Loucy (cell line): ENCODE measurements at regions not wholly inside any gene's neighbourhood (a gene's known extent, or its start where the extent isn't known, plus 50 kb on each side); places are given as distances from the start of the nearest gene placed in this dataset.
A peak's percentile ranks its signal among the peaks of the same experiment; 100 is the strongest.

Experiments used
- H2AFZ ChIP-seq: fragments of 200-600 bp; sonication (generic); 2 replicates; pipeline ENCODE4 v1.6.0; 2016; ENCODE audit warnings: antibody characterized with exemption, mild to moderate bottlenecking, low read length, moderate library complexity
- H3F3A ChIP-seq: fragments of 200-600 bp; 2 replicates; pipeline ENCODE4 v1.6.0; 2016; ENCODE audit warnings: antibody characterized with exemption, low read depth, mild to moderate bottlenecking
- H3K27me3 ChIP-seq: fragments of 200-600 bp; sonication (generic); 2 replicates; pipeline ENCODE4 v1.6.1; 2014; ENCODE audit warnings: low read length, mild to moderate bottlenecking; ENCODE audit not compliant: insufficient read depth, poor library complexity, severe bottlenecking
- H3K36me3 ChIP-seq: fragments of 200-600 bp; sonication (generic); 2 replicates; pipeline ENCODE4 v1.6.1; 2016; ENCODE audit warnings: low read length; ENCODE audit not compliant: insufficient read depth
- H3K4me1 ChIP-seq: fragments of 200-600 bp; sonication (generic); 2 replicates; pipeline ENCODE4 v1.5.1; 2014; ENCODE audit warnings: low read length, mild to moderate bottlenecking; ENCODE audit not compliant: insufficient read depth, poor library complexity, severe bottlenecking
- H3K4me2 ChIP-seq: fragments of 200-600 bp; sonication (generic); 2 replicates; pipeline ENCODE4 v1.6.0; 2014; ENCODE audit warnings: antibody characterized with exemption, low read length, low read depth, mild to moderate bottlenecking; ENCODE audit not compliant: poor library complexity, severe bottlenecking
- H3K4me3 ChIP-seq: fragments of 200-600 bp; sonication (generic); 2 replicates; pipeline ENCODE4 v1.5.1; 2014; ENCODE audit warnings: low read length, mild to moderate bottlenecking, mixed read lengths; ENCODE audit not compliant: poor library complexity, severe bottlenecking
- H3K79me2 ChIP-seq: fragments of 200-600 bp; sonication (generic); 2 replicates; pipeline ENCODE4 v1.6.1; 2014; ENCODE audit warnings: low read length; ENCODE audit not compliant: insufficient read depth
- H3K9ac ChIP-seq: fragments of 200-600 bp; sonication (generic); 2 replicates; pipeline ENCODE4 v1.6.0; 2014; ENCODE audit warnings: mild to moderate bottlenecking, low read depth, low read length, moderate library complexity; ENCODE audit not compliant: poor library complexity, severe bottlenecking
- H3K9me2 ChIP-seq: fragments of 200-600 bp; sonication (generic); replicated peaks from 2 replicates; pipeline ENCODE4 v1.6.1; 2016; ENCODE audit warnings: low read depth, low read length, mixed read lengths
- H3K9me3 ChIP-seq: fragments of 200-600 bp; sonication (generic); 2 replicates; pipeline ENCODE4 v1.6.1; 2014; ENCODE audit warnings: mild to moderate bottlenecking, antibody characterized with exemption, low read length, low read depth; ENCODE audit not compliant: insufficient read depth
- H4K20me1 ChIP-seq: fragments of 200-600 bp; sonication (generic); 2 replicates; pipeline ENCODE4 v1.6.0; 2014; ENCODE audit warnings: antibody characterized with exemption, low read length, mild to moderate bottlenecking; ENCODE audit not compliant: insufficient read depth, poor library complexity, severe bottlenecking
- EZH2phosphoT487 ChIP-seq: fragments of 200-600 bp; IDR thresholded peaks from 2 replicates; pipeline ENCODE4 v1.6.1; 2018; ENCODE audit warnings: antibody characterized with exemption, mild to moderate bottlenecking, moderate library complexity, borderline replicate concordance
- TF ChIP-seq, protein P1 (sequence below): fragments of 200-600 bp; sonication (generic); conservative IDR thresholded peaks from 2 replicates; pipeline ENCODE4 v1.5.1; 2014; ENCODE audit warnings: mild to moderate bottlenecking, antibody characterized with exemption, low read length

DNA sequence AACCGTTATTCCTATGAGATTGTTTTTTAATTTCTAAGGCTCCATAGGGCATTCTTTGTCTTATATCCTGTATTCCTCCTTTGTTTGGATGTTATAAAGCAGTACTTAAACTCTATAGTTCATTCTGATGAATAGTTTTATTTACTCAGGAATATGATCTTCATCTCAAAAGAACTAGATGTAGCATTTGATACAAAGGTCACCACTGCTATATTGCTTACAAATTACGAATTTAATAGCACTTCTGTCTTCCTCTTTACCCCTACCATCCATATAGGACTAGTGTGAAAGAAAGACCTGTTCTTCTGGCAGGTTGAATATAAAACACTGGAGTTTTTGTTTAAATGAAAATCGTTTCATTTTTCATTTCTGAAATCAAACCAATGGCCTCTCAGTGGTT lies 468.1 kb upstream of the CXADR start:
- no peak overlapping the region for H3K4me3 ChIP-seq
- H3K79me2 ChIP-seq = no peaks in the 10 kb centered on the region
- no peak overlapping the region for H2AFZ ChIP-seq
- H3K27me3 ChIP-seq = no peaks in the 10 kb centered on the region
- no peaks in the 10 kb centered on the region for H3K9me2 ChIP-seq
- no peak overlapping the region for H3K4me2 ChIP-seq
- no peaks in the 10 kb centered on the region for H3F3A ChIP-seq
- H3K4me1 ChIP-seq = no peaks in the 10 kb centered on the region
- H3K9me3 ChIP-seq = no peaks in the 10 kb centered on the region
- H3K36me3 ChIP-seq = no peaks in the 10 kb centered on the region
- no peak overlapping the region for H3K9ac ChIP-seq
- TF ChIP-seq, protein P1, sequence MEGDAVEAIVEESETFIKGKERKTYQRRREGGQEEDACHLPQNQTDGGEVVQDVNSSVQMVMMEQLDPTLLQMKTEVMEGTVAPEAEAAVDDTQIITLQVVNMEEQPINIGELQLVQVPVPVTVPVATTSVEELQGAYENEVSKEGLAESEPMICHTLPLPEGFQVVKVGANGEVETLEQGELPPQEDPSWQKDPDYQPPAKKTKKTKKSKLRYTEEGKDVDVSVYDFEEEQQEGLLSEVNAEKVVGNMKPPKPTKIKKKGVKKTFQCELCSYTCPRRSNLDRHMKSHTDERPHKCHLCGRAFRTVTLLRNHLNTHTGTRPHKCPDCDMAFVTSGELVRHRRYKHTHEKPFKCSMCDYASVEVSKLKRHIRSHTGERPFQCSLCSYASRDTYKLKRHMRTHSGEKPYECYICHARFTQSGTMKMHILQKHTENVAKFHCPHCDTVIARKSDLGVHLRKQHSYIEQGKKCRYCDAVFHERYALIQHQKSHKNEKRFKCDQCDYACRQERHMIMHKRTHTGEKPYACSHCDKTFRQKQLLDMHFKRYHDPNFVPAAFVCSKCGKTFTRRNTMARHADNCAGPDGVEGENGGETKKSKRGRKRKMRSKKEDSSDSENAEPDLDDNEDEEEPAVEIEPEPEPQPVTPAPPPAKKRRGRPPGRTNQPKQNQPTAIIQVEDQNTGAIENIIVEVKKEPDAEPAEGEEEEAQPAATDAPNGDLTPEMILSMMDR = no peak
- no peak for TF ChIP-seq EZH2phosphoT487
- no peaks in the 10 kb centered on the region for H4K20me1 ChIP-seq

DNA sequence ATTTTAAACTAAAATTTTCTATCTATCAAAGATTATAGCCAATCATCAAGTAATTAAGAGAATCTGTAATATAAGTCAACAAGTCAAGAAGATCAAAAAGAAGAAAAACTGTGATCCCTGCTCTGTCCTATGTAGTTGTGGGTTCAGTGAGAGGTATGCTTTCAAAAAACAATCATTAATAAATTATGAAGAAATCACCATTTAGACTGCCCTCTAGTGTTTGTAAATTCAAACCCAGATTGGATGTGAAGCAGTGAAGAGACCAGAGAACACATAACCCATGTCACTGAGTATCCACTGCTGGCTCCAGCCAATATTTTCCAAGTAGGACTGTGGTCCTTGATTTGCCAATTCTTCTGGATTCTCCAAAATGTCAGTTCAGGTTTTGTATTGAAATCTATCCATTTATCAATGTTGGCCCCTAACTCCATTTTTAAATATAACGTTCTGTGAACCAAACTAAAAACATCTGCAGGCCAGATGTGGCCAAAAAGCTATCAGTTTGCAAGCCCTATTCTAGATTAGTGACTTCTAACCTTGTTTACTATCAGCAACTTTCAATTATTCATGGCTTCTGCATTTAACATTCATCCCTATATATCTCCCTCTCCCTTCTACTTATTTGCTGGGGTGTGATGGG lies 467.5 kb upstream of the CXADR start:
- no peak overlapping the region for H3K4me2 ChIP-seq
- H3F3A ChIP-seq = no peaks in the 10 kb centered on the region
- no peaks in the 10 kb centered on the region for H3K9me3 ChIP-seq
- H3K36me3 ChIP-seq = no peaks in the 10 kb centered on the region
- H3K27me3 ChIP-seq = no peaks in the 10 kb centered on the region
- no peaks in the 10 kb centered on the region for H3K79me2 ChIP-seq
- no peak overlapping the region for H3K4me3 ChIP-seq
- TF ChIP-seq, protein P1 = peak; percentile 58
- no peak for TF ChIP-seq EZH2phosphoT487
- H2AFZ ChIP-seq = no peak overlapping the region
- no peaks in the 10 kb centered on the region for H3K9me2 ChIP-seq
- H4K20me1 ChIP-seq = no peaks in the 10 kb centered on the region
- no peaks in the 10 kb centered on the region for H3K4me1 ChIP-seq
- H3K9ac ChIP-seq = no peak overlapping the region

DNA sequence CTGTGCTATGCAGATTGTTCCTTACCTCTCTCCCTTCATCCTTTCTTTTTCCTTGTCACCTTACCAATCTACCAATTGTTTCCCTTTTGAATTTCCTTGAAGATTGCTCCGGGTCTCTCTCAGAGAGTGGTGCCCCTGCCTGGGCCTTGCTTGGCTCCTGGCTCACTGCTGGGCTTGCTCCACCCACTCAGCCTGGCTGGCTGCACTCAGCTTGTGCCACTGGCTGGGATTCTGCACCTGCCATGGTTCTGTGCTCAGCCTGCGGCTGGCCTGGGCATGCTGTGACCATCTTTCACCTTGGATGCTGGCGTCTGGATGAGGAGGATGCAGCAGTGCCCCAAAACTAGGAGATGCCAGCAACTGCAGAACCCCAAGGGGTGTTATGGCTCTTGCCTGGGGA lies 463.9 kb upstream of the CXADR start:
- Histone ChIP-seq H3F3A (no peaks in the 10 kb centered on the region), H3K4me3 (no peak overlapping the region), H3K4me1 (no peaks in the 10 kb centered on the region), H3K27me3 (no peaks in the 10 kb centered on the region), H3K9me3 (no peaks in the 10 kb centered on the region), H4K20me1 (no peaks in the 10 kb centered on the region), H3K9ac (no peak overlapping the region), H2AFZ (no peak overlapping the region), H3K36me3 (no peaks in the 10 kb centered on the region), H3K79me2 (no peaks in the 10 kb centered on the region), H3K4me2 (no peak overlapping the region), H3K9me2 (no peaks in the 10 kb centered on the region)
- TF ChIP-seq, protein P1 = no peak
- no peak for TF ChIP-seq EZH2phosphoT487
